ENCODE measurements at regions not wholly inside any gene's neighbourhood (a gene's known extent, or its start where the extent isn't known, plus 50 kb on each side); places are given as distances from the start of the nearest gene placed in this dataset.

GRCh38 chr5:115389034-115389798 is 92.8 kb upstream of the CCDC112 start:
- peak; percentile 74 for DNase-seq (ENCODE audit: extremely low read depth, low read depth)
- no peak overlapping the region for H3K4me3 ChIP-seq (replicated peaks; ENCODE audit: low read depth, low read length)

DNA sequence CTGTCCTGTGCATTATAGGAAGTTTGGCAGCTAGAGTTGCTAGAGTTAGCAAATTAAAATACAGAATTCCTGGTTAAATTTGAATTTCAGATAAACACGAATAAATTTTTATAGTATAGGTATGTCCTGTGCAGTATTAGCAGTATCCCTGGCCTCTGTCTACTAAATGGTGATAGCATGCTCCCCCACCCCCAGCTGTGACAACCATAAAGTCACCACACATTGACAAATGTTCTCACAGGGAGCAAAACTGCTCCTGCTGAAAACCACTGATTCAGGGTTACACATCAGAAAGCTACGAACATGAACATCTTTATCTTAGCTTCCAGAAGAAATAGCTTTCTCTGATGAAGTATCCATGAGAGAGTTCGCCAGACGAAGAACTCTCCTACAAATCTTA is 91.8 kb upstream of the CCDC112 start:
- no peak overlapping the region for H3K4me3 ChIP-seq (replicated peaks; ENCODE audit: low read depth, low read length)
- TF ChIP-seq CTCF (IDR thresholded peaks at IDR 0.05; ENCODE audit: low read depth, low read length, missing control alignments) = no peak
- DNase-seq (ENCODE audit: extremely low read depth, low read depth) = no peak

More at GRCh38 chr5:115389034-115389798, 92.8 kb upstream of the CCDC112 start:
- TF ChIP-seq CTCF (IDR thresholded peaks at IDR 0.05; ENCODE audit: low read depth, low read length, missing control alignments) = no peak

GRCh38 chr5:115387816-115388215 is 91.4 kb upstream of the CCDC112 start:
- H3K4me3 ChIP-seq (replicated peaks; ENCODE audit: low read depth, low read length) = no peak overlapping the region
- DNase-seq (ENCODE audit: extremely low read depth, low read depth) = no peak
- no peak for TF ChIP-seq CTCF (IDR thresholded peaks at IDR 0.05; ENCODE audit: low read depth, low read length, missing control alignments)

GRCh38 chr5:115386657-115387056 is 90.2 kb upstream of the CCDC112 start:
- no peak overlapping the region for H3K4me3 ChIP-seq (replicated peaks; ENCODE audit: low read depth, low read length)
- no peak for DNase-seq (ENCODE audit: extremely low read depth, low read depth)
- TF ChIP-seq CTCF (IDR thresholded peaks at IDR 0.05; ENCODE audit: low read depth, low read length, missing control alignments) = no peak

GRCh38 chr5:115384587-115385375 is 88.3 kb upstream of the CCDC112 start:
- H3K4me3 ChIP-seq (replicated peaks; ENCODE audit: low read depth, low read length) = no peak overlapping the region
- no peak for TF ChIP-seq CTCF (IDR thresholded peaks at IDR 0.05; ENCODE audit: low read depth, low read length, missing control alignments)
- DNase-seq (ENCODE audit: extremely low read depth, low read depth) = no peak

GRCh38 chr5:115382989-115383388 is 86.5 kb upstream of the CCDC112 start:
- H3K4me3 ChIP-seq (replicated peaks; ENCODE audit: low read depth, low read length) = no peak overlapping the region
- no peak for DNase-seq (ENCODE audit: extremely low read depth, low read depth)
- TF ChIP-seq CTCF (IDR thresholded peaks at IDR 0.05; ENCODE audit: low read depth, low read length, missing control alignments) = no peak

Measured in HFF-Myc (cell line).